SK-N-SH (cell line): ENCODE measurements at regions not wholly inside any gene's neighbourhood (a gene's known extent, or its start where the extent isn't known, plus 50 kb on each side); places are given as distances from the start of the nearest gene placed in this dataset.

Experiments
- CTCF ChIA-PET: fragments of 300-600, 350-600 bp; formaldehyde crosslinking; extraction: SDS; loops from one replicate; lab custom pipeline; 2021; lab: Yijun Ruan, JAX
- POLR2A ChIA-PET: fragments of 350-600 bp; sonication (Branson Sonifier 250); formaldehyde crosslinking; extraction: SDS; loops from one replicate; lab custom pipeline; 2020; ENCODE audit warnings: antibody characterized with exemption, inconsistent platforms; lab: Yijun Ruan, JAX
- DNase-seq: peaks from one replicate; pipeline ENCODE4 v3.0.0; 2012
- H2AFZ ChIP-seq: fragments of 200-600 bp; sonication (generic); 2 replicates; pipeline ENCODE4 v1.8.1; 2016; ENCODE audit warnings: antibody characterized with exemption, mild to moderate bottlenecking, low read depth
- H3F3A ChIP-seq: fragments of 200-600 bp; sonication (generic); replicated peaks from 2 replicates; pipeline ENCODE3; 2016; ENCODE audit warnings: antibody characterized with exemption, mild to moderate bottlenecking; ENCODE audit not compliant: insufficient read depth
- H3K27ac ChIP-seq, 2 experiments: fragments of 200-500 bp in 1 of 2; fragments of 200-600 bp in 1 of 2; sonication (Bioruptor generic) in 1 of 2; sonication (generic), shearing (Covaris generic) in 1 of 2; 2 replicates each; pipeline versions ENCODE4 v1.5.1 to v1.6.1; 2014 to 2016; ENCODE audit warnings: low read depth in 2 of 2, inconsistent platforms in 1 of 2, low read length in 1 of 2, mild to moderate bottlenecking in 1 of 2, mixed read lengths in 1 of 2
- H3K27me3 ChIP-seq: fragments of 200-600 bp; sonication (generic), shearing (Covaris generic); 2 replicates; pipeline ENCODE4 v1.6.1; 2016; ENCODE audit warnings: mixed run types; ENCODE audit not compliant: insufficient read depth
- H3K36me3 ChIP-seq, 2 experiments: fragments of 200-500 bp in 1 of 2; fragments of 200-600 bp in 1 of 2; sonication (Bioruptor generic) in 1 of 2; sonication (generic) in 1 of 2; replicated peaks in 1 of 2; 2 replicates each; pipeline versions ENCODE3 to v1.5.1; 2014 to 2016; ENCODE audit warnings: low read length in 1 of 2, mild to moderate bottlenecking in 1 of 2; ENCODE audit not compliant: insufficient read depth in 2 of 2, control insufficient read depth in 1 of 2
- H3K4me1 ChIP-seq, 2 experiments: fragments of 200-500 bp in 1 of 2; fragments of 200-600 bp in 1 of 2; sonication (Bioruptor generic) in 1 of 2; sonication (generic), shearing (Covaris generic) in 1 of 2; 2 replicates each; pipeline versions ENCODE4 v1.5.1 to v1.6.1; 2014 to 2016; ENCODE audit warnings: low read depth in 1 of 2, low read length in 1 of 2, mixed run types in 1 of 2; ENCODE audit not compliant: insufficient read depth in 2 of 2, control insufficient read depth in 1 of 2
- H3K4me2 ChIP-seq: fragments of 200-600 bp; sonication (generic), shearing (Covaris generic); 2 replicates; pipeline ENCODE4 v1.6.1; 2017; ENCODE audit warnings: mixed run types
- H3K4me3 ChIP-seq, 2 experiments: fragments of 200-500 bp in 1 of 2; fragments of 200-600 bp in 1 of 2; sonication (Bioruptor generic) in 1 of 2; sonication (generic), shearing (Covaris generic) in 1 of 2; 2 replicates each; pipeline versions ENCODE4 v1.5.1 to v1.8.1; 2014 to 2016; ENCODE audit warnings: low read depth in 2 of 2, inconsistent platforms in 1 of 2, low read length in 1 of 2, mild to moderate bottlenecking in 1 of 2, mixed read lengths in 1 of 2, moderate library complexity in 1 of 2
- H3K79me2 ChIP-seq: fragments of 200-600 bp; sonication (generic); 2 replicates; pipeline ENCODE4 v1.8.1; 2017; ENCODE audit warnings: mild to moderate bottlenecking; ENCODE audit not compliant: insufficient read depth
- H3K9ac ChIP-seq: fragments of 200-600 bp; sonication (generic); 2 replicates; pipeline ENCODE4 v1.6.1; 2017; ENCODE audit warnings: mixed run types
- H3K9me2 ChIP-seq: fragments of 200-600 bp; sonication (generic); 2 replicates; pipeline ENCODE4 v1.6.1; 2017; ENCODE audit warnings: mixed run types
- H3K9me3 ChIP-seq: fragments of 200-600 bp; sonication (generic); 2 replicates; pipeline ENCODE4 v1.6.1; 2017; ENCODE audit warnings: mixed run types, mild to moderate bottlenecking, moderate library complexity
- H4K20me1 ChIP-seq: fragments of 200-600 bp; sonication (generic); 2 replicates; pipeline ENCODE4 v1.6.1; 2017; ENCODE audit warnings: mild to moderate bottlenecking, mixed run types; ENCODE audit not compliant: insufficient read depth
- EP300 ChIP-seq, 2 experiments: IDR thresholded peaks; 2 replicates each; pipeline versions ENCODE4 v1.4.0 to v1.6.1; 2012; ENCODE audit warnings: borderline replicate concordance in 1 of 2, low read depth in 1 of 2, low read length in 1 of 2
- EZH2phosphoT487 ChIP-seq: fragments of 200-600 bp; sonication (generic); IDR thresholded peaks from 2 replicates; pipeline ENCODE4 v1.6.1; 2017; ENCODE audit warnings: low read depth, mixed run types, mild to moderate bottlenecking, antibody characterized with exemption, moderate library complexity, borderline replicate concordance
- FOSL2 ChIP-seq: IDR thresholded peaks from 2 replicates; pipeline ENCODE4 v1.4.0; 2012; ENCODE audit warnings: low read depth, mild to moderate bottlenecking, moderate library complexity, borderline replicate concordance
- FOXJ3 ChIP-seq: sonication (generic); formaldehyde crosslinking; IDR thresholded peaks from 2 replicates; pipeline ENCODE4 v1.5.1; 2020; ENCODE audit warnings: mild to moderate bottlenecking, missing genetic modification reagents
- GABPA ChIP-seq: IDR thresholded peaks from 2 replicates; pipeline ENCODE4 v1.4.0; 2012; ENCODE audit warnings: low read depth, mild to moderate bottlenecking
- JUND ChIP-seq: IDR thresholded peaks from 2 replicates; pipeline ENCODE4 v1.4.0; 2012
- MEF2A ChIP-seq: IDR thresholded peaks from 2 replicates; pipeline ENCODE4 v1.4.0; 2012; ENCODE audit warnings: low read depth, borderline replicate concordance
- MXI1 ChIP-seq: IDR thresholded peaks from 2 replicates; pipeline ENCODE4 v1.6.1; 2012; ENCODE audit warnings: mild to moderate bottlenecking, low read depth, low read length, improper control_type of control experiment
- NFIC ChIP-seq: IDR thresholded peaks from 2 replicates; pipeline ENCODE4 v1.4.0; 2012; ENCODE audit warnings: borderline replicate concordance
- NRF1 ChIP-seq: IDR thresholded peaks from 2 replicates; pipeline ENCODE4 v1.6.1; 2012; ENCODE audit warnings: low read depth, mild to moderate bottlenecking, low read length
- POLR2AphosphoS5 ChIP-seq: IDR thresholded peaks from 2 replicates; pipeline ENCODE4 v1.6.1; 2012; ENCODE audit warnings: low read depth, low read length
- RCOR1 ChIP-seq: fragments of 150-350 bp; IDR thresholded peaks from 2 replicates; pipeline ENCODE4 v1.6.1; 2017; ENCODE audit warnings: antibody characterized with exemption, low read length
- RFX5 ChIP-seq: IDR thresholded peaks from 2 replicates; pipeline ENCODE4 v1.6.1; 2012; ENCODE audit warnings: mild to moderate bottlenecking, improper control_type of control experiment, low read length
- RXRA ChIP-seq: IDR thresholded peaks from 2 replicates; pipeline ENCODE4 v1.4.0; 2012; ENCODE audit warnings: low read depth, mild to moderate bottlenecking, borderline replicate concordance
- SIN3A ChIP-seq: IDR thresholded peaks from 2 replicates; pipeline ENCODE4 v1.6.1; 2012; ENCODE audit warnings: low read depth, mild to moderate bottlenecking, low read length, moderate library complexity, borderline replicate concordance
- SMC3 ChIP-seq: IDR thresholded peaks from 2 replicates; pipeline ENCODE4 v1.6.1; 2012; ENCODE audit warnings: low read depth, low read length, improper control_type of control experiment
- TCF12 ChIP-seq: IDR thresholded peaks from 2 replicates; pipeline ENCODE4 v1.4.0; 2012
- TEAD4 ChIP-seq: IDR thresholded peaks from 2 replicates; pipeline ENCODE4 v1.4.0; 2012; ENCODE audit warnings: mild to moderate bottlenecking, borderline replicate concordance; ENCODE audit not compliant: insufficient read depth
- USF2 ChIP-seq: fragments of 150-350 bp; IDR thresholded peaks from 2 replicates; pipeline ENCODE4 v1.6.1; 2017; ENCODE audit warnings: antibody characterized with exemption, low read length, low read depth, borderline replicate concordance
- YY1 ChIP-seq: IDR thresholded peaks from 2 replicates; pipeline ENCODE4 v1.4.0; 2012; ENCODE audit warnings: low read depth, mild to moderate bottlenecking
- WGBS: methylation state at CpG from one replicate; pipeline ENCODE4 v1.1.6; 2017; ENCODE audit warnings: low lambda C conversion rate; 5-methylcytosine and 5-hydroxymethylcytosine counted together
- TF ChIP-seq, protein P1 (sequence below): fragments of 150-350 bp; IDR thresholded peaks from 2 replicates; pipeline ENCODE4 v1.6.1; 2016; ENCODE audit warnings: mild to moderate bottlenecking, low read depth, low read length
- TF ChIP-seq, protein P2 (sequence below): IDR thresholded peaks from 2 replicates; pipeline ENCODE4 v1.4.0; 2012; ENCODE audit warnings: low read depth, borderline replicate concordance

- Histone ChIP-seq H3K4me3 (no peak overlapping the region), H3K79me2 (no peaks in the 10 kb centered on the region), H3K4me2 (no peak overlapping the region), H3K4me1 (peaks cover 0 to 32% of the 10 kb centered on the region in 2 experiments; a peak in 2 of 4 replicates), H3K9me2 (no peaks in the 10 kb centered on the region), H4K20me1 (no peaks in the 10 kb centered on the region), H3K9me3 (no peaks in the 10 kb centered on the region), H3F3A (no peaks in the 10 kb centered on the region), H3K9ac (no peak overlapping the region), H2AFZ (no peak overlapping the region), H3K36me3 (no peaks in the 10 kb centered on the region), H3K27ac (peak overlapping the region in 1 of 2 experiments; percentile 100; a peak in 2 of 4 replicates), H3K27me3 (no peaks in the 10 kb centered on the region)
- peak; percentile 10 for DNase-seq
- 39% methylated on average over 6 of the region's 6 CpGs for WGBS
- ChIA-PET POLR2A (no interaction called here), CTCF (interaction anchor here (0.8 to 2.1 kb wide), 3 partner anchors 17 to 294 kb away, joined by 3 to 9 read pairs (median 4); no protein-coding TSS in a partner anchor)
- TF ChIP-seq GABPA (no peak), EP300 (IDR thresholded peaks at IDR 0.05; ENCODE audit: borderline replicate concordance in 1 of 2, low read depth in 1 of 2, low read length in 1 of 2) (peak in 1 of 2 experiments; percentile 19; a peak in 1 of 4 replicates)
- TF ChIP-seq, protein P1, sequence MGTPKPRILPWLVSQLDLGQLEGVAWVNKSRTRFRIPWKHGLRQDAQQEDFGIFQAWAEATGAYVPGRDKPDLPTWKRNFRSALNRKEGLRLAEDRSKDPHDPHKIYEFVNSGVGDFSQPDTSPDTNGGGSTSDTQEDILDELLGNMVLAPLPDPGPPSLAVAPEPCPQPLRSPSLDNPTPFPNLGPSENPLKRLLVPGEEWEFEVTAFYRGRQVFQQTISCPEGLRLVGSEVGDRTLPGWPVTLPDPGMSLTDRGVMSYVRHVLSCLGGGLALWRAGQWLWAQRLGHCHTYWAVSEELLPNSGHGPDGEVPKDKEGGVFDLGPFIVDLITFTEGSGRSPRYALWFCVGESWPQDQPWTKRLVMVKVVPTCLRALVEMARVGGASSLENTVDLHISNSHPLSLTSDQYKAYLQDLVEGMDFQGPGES = no peak
Observed at GRCh38 chr4:38381788-38382187, 282.2 kb upstream of the KLF3 start.

- Histone ChIP-seq H3K4me1 (peaks cover 0 to 38% of the 10 kb centered on the region in 2 experiments; a peak in 2 of 4 replicates), H3K9me2 (no peaks in the 10 kb centered on the region), H4K20me1 (no peaks in the 10 kb centered on the region), H3F3A (no peaks in the 10 kb centered on the region), H3K36me3 (no peaks in the 10 kb centered on the region), H3K27ac (peak overlapping the region in 1 of 2 experiments; percentile 100; a peak in 2 of 4 replicates), H3K9me3 (no peaks in the 10 kb centered on the region), H3K4me3 (no peak overlapping the region), H3K79me2 (no peaks in the 10 kb centered on the region), H3K27me3 (no peaks in the 10 kb centered on the region), H3K4me2 (no peak overlapping the region), H3K9ac (no peak overlapping the region), H2AFZ (no peak overlapping the region)
- 23% methylated on average over 7 of the region's 7 CpGs for WGBS
- peak; percentile 68 for DNase-seq
- ChIA-PET CTCF (interaction anchor here (0.8 to 2.1 kb wide), 4 partner anchors 18 to 294 kb away, joined by 3 to 9 read pairs (median 4); no protein-coding TSS in a partner anchor), POLR2A (no interaction called here)
- TF ChIP-seq FOXJ3 (peak; percentile 100), TEAD4 (peak; percentile 59; the same call in 1 of the 2 replicates), MEF2A (no peak), RCOR1 (peak; percentile 85), EZH2phosphoT487 (no peak), JUND (no peak), USF2 (no peak), RFX5 (peak; percentile 48; the same call in 1 of the 2 replicates), MXI1 (0 out of 2 replicates have a peak, but pooled peaks have one; percentile 10), POLR2AphosphoS5 (no peak), FOSL2 (no peak), RXRA (no peak), NFIC (no peak), YY1 (no peak), NRF1 (no peak), SIN3A (no peak), TCF12 (peak; percentile 39), EP300 (IDR thresholded peaks at IDR 0.05; ENCODE audit: borderline replicate concordance in 1 of 2, low read depth in 1 of 2, low read length in 1 of 2) (peak in 1 of 2 experiments; percentile 91; a peak in 2 of 4 replicates), GABPA (no peak), SMC3 (no peak)
- TF ChIP-seq, protein P1 = no peak
- TF ChIP-seq, protein P2, sequence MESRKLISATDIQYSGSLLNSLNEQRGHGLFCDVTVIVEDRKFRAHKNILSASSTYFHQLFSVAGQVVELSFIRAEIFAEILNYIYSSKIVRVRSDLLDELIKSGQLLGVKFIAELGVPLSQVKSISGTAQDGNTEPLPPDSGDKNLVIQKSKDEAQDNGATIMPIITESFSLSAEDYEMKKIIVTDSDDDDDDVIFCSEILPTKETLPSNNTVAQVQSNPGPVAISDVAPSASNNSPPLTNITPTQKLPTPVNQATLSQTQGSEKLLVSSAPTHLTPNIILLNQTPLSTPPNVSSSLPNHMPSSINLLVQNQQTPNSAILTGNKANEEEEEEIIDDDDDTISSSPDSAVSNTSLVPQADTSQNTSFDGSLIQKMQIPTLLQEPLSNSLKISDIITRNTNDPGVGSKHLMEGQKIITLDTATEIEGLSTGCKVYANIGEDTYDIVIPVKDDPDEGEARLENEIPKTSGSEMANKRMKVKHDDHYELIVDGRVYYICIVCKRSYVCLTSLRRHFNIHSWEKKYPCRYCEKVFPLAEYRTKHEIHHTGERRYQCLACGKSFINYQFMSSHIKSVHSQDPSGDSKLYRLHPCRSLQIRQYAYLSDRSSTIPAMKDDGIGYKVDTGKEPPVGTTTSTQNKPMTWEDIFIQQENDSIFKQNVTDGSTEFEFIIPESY = no peak
Observed at GRCh38 chr4:38382520-38382919, 281.5 kb upstream of the KLF3 start.
